ENCODE measurements at regions not wholly inside any gene's neighbourhood (a gene's known extent, or its start where the extent isn't known, plus 50 kb on each side); places are given as distances from the start of the nearest gene placed in this dataset.

DNA sequence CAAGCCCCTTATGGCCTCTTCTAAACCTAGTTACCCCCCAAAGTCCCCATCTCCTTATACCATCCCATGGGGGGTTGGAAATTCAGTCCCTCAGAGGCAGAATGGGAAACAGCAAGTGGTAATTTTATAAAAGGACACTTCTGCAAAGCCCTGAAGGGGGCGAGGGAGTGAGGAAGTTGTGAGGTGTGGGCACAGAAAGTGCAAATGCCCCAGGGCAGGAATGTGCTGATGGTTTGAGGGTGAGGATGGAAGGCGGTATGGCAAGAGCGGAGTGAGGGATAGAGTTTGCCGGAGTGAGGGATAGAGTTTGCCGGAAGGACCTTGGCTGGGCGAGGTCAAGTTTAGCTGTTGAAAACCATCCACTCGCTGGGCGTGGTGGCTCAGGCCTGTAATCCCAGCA lies 52.7 kb downstream of the HAPSTR1 start:
- TF ChIP-seq, protein P1, sequence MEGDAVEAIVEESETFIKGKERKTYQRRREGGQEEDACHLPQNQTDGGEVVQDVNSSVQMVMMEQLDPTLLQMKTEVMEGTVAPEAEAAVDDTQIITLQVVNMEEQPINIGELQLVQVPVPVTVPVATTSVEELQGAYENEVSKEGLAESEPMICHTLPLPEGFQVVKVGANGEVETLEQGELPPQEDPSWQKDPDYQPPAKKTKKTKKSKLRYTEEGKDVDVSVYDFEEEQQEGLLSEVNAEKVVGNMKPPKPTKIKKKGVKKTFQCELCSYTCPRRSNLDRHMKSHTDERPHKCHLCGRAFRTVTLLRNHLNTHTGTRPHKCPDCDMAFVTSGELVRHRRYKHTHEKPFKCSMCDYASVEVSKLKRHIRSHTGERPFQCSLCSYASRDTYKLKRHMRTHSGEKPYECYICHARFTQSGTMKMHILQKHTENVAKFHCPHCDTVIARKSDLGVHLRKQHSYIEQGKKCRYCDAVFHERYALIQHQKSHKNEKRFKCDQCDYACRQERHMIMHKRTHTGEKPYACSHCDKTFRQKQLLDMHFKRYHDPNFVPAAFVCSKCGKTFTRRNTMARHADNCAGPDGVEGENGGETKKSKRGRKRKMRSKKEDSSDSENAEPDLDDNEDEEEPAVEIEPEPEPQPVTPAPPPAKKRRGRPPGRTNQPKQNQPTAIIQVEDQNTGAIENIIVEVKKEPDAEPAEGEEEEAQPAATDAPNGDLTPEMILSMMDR (conservative IDR thresholded peaks at IDR 0.05; ENCODE audit: low read depth, low read length), result no peak
- no peak for TF ChIP-seq EZH2 (IDR thresholded peaks at IDR 0.05; ENCODE audit: borderline replicate concordance, low read depth, low read length, poor library complexity, severe bottlenecking)
